ENCODE measurements at regions not wholly inside any gene's neighbourhood (a gene's known extent, or its start where the extent isn't known, plus 50 kb on each side); places are given as distances from the start of the nearest gene placed in this dataset.
"Not testable (repeated sequence)": the region's sequence is repeated elsewhere in the genome, so short reads cannot be mapped to it uniquely, and the experiment has no call there.

DNA sequence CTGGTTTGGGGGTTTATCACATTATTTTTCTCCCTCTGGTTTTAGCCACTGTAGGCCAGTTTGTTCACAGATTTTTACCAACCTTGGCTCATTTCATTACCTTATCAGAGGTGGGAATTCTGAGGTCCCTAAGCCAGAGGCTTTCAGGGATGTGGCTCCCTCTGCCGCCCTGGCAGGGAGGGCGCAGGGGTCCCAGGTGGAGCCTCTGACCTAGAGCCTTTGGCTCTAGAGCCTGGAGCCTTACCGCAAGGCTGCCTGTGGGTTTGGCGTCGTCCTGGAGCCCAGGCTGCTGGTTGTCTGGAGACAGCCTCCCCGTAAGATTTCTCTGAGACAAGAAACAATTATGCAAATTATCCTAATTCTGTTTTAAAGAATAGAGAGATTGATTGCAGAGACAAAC is 188.0 kb downstream of the LMLN start:
- DNase-seq, result not testable (repeated sequence)

DNA sequence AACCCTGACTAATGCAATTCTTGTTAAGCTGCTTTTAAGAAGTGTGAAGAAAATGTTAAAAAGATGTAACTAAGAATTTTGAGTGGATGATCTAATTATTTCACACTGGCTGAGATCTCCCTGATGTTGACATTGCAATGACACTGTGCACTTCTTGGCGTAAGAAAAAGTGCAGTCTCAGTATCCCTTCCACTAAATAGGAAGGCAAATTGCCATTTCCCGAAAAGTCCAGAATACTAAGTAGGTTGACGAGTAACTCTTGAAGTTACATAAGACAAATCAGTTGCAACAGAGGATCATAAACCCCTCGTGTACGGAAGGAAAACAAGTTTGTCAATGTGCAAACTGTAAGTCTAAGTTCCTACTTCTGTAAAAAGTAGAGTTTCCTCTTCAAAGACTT is 189.9 kb downstream of the LMLN start:
- not testable (repeated sequence) for DNase-seq

DNA sequence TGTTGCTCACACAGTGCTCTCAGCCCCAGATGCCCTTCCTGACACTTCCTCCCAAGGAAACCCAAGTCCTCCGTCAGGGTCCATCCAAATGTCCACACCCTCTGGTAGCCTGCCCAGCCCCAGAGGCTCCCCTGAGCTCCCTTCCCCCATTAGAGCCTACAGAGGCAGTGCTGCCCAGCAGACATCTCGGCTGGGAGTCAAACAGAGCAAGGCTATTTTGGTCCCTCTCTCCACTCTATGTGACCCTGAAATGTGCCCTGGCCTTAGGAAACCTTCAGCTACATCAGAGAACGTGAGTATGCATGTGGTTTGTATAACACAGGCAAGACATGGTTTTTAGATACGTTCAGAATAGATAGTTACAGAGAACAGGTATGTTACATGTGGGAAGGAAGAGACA is 191.8 kb downstream of the LMLN start:
- not testable (repeated sequence) for DNase-seq

DNA sequence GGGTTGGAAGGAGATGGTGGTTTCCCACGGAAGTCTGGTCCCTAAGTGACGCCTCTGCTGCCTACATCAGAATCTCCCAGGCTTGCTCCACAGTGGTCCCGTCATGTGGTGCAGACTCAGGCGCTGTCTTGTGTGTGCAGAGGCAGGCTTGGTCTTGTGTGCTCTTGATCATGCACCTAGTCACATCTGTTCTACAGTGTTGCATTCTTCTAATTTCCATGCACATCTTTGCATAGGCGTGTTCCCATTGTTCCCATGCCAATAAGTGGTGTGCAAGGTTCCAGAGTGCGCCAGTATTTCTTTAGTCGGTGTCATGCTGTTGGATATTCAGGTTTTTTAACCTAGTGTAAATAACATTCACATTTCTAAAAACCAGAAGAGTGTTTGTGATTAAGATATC is 195.8 kb downstream of the LMLN start:
- DNase-seq, result not testable (repeated sequence)

DNA sequence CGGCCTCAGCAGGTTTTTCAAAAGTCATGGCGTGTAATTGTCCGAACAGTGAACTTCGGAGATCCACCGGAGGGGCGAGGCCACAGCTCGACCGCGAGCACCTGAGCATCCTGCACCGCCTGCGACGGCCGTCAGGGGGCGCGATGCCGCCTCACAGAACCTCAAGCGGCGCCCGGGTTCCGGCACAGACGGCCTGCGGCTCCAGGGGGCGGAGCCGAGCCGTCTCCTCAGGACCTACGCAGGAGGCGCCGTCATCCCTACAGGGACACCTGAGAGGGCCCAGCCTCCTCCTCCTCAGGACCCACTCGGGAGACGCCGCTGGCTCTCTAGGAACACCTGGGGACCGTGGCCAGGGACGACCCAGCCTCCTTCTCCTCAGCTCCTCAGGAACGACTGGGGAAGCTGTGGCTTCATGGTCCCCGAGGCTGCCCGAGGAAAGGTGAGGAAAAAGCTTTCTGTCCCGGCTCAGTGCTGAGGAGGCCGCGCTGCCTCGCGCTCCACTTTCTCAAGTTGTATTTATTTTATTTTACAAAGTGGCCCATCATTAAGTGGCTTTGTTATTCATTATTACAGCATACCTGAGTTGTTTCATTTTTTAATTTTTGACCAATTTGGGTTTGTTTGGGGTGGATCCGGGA is 197.3 kb downstream of the LMLN start:
- not testable (repeated sequence) for DNase-seq

DNA sequence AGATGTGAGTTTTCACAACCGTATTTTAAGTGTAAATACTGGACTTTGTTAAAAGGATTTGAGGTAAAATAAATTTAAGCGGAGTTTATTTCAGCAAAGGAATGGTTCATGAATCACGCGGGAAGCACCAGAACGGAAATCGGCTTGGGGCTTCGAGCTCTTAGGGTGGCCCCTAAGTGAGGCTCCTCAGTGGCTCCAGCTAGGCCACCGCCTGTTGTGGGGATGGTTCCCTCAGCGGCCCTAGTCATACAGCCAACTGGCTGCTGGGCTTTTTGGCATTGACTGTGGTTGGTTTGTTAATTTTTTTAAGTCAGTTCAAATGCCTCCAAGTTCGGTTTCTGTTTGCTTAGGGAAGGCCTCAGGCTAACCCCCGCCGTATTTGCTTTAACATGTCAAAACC is 198.0 kb downstream of the LMLN start:
- DNase-seq, result not testable (repeated sequence)

DNA sequence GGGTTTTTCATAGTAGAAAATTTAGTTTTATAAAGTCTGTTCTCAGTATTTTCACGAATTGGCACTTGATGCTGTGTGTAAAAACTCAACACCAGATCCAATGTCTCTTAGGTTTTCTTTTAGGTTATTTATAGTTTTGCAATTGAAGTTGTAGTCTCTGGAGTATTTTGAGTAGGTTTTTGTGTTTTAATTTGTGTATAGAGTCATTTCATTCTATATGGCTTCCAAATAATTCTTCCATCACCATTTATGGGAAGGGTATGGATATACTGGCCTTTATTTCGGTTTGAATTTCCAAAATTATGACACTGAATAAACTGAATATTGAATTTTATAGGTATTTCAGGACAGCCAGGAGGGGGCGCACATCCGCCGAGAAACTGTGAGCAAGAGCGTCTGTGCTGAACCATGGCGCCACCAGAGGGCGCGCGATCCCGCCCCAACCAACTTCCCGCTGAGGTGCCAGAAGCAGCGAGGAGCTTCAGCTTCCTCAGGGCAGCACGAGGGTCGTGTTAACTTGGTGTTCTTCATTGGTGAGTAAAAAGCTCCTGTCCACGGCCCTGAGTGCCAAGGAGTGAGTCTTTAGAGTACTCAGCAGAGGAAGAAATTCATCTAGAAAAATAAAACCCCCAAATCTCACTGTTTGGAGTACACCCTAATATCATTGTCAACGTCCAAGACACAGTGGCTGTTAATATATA is 207.5 kb downstream of the LMLN start:
- peak; percentile 46 for DNase-seq

DNA sequence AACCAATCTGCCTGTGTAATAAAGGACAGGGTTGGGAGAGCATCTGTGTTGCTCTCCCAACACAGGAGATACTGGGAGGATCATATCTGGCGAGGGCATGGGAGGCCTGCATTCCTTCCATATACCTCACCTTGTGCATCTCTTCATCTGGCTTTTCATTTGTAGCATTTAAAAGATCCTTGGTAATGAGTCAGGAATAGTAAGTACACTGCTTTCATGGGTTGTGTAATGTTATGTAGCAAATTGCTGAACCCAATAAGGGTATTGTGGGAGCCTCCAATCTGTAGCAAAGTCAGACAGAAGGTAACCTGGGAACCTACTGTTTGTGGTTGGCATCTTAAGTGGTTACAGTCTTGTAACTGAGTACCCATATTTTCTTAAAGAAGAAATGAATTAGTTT is 210.8 kb downstream of the LMLN start:
- not testable (repeated sequence) for DNase-seq

DNA sequence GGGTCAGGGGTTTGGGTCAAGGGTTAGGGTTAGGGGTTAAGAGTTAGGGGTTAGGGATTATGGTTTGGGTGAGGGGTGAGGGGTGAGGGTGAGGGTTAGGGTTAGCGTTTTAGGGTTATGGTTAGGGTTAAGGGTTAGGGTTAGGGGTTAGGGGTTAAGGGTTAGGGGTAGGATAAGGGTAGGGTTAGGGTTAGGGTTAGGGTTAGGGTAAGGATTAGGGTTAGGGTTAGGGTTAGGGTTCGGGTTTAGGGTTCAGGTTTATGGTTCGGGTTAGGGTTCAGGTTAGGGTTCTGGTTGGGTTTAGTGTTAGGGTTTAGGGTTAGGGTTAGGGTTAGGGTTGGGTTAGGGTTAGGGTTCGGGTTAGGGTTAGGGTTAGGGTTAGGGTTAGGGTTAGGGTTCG is 213.1 kb downstream of the LMLN start:
- not testable (repeated sequence) for DNase-seq

DNA sequence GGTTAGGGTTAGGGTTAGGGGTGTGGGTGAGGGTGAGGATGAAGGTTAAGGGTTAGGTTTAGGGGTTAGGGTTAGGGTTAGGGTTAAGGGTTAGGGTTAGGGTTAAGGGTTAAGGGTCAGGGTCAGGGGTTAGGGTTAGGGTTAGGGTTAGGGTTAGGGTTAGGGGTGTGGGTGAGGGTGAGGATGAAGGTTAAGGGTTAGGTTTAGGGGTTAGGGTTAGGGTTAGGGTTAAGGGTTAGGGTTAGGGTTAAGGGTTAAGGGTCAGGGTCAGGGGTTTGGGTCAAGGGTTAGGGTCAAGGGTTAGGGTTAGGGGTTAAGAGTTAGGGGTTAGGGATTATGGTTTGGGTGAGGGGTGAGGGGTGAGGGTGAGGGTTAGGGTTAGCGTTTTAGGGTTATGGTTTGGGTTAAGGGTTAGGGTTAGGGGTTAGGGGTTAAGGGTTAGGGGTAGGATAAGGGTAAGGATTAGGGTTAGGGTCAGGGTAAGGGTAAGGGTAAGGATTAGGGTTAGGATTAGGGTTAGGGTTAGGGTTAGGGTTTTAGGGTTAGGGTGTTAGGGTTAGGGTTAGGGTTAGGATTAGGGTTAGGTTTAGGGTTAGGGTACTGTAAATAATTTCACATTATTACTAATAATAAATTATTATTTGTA is 214.0 kb downstream of the LMLN start:
- not testable (repeated sequence) for DNase-seq

All from eye (tissue), 1 donor.